ENCODE measurements at regions not wholly inside any gene's neighbourhood (a gene's known extent, or its start where the extent isn't known, plus 50 kb on each side); places are given as distances from the start of the nearest gene placed in this dataset.

- TF ChIP-seq ZNF830 (tag by site-specific recombination; IDR thresholded peaks at IDR 0.05; ENCODE audit: low read depth), result no peak
- no peak for TF ChIP-seq ZNF292 (tag by site-specific recombination; IDR thresholded peaks at IDR 0.05; ENCODE audit: borderline replicate concordance, low read depth)
- TF ChIP-seq CTCF (tag by site-specific recombination; IDR thresholded peaks at IDR 0.05), result no peak
- TF ChIP-seq ZNF114 (tag by site-specific recombination; IDR thresholded peaks at IDR 0.05), result no peak
- no peak for TF ChIP-seq ZNF138 (tag by site-specific recombination; IDR thresholded peaks at IDR 0.05; ENCODE audit: borderline replicate concordance)
Observed at GRCh38 chr20:24805456-24806238, 143.4 kb upstream of the CST7 start.
